CD4-positive, alpha-beta T cell treated with Interleukin-1 beta for 1 hour (primary cell): ENCODE measurements at regions not wholly inside any gene's neighbourhood (a gene's known extent, or its start where the extent isn't known, plus 50 kb on each side); places are given as distances from the start of the nearest gene placed in this dataset.

Source experiments
- DNase-seq, 2 donors: peaks; one replicate each; pipeline ENCODE4 v3.0.0-alpha.2; 2020 to 2022

GRCh38 chr4:23390246-23390645 is 499.6 kb downstream of the PPARGC1A start:
- no peak for DNase-seq

- no peak for DNase-seq
These were observed 501.0 kb downstream of the PPARGC1A start for GRCh38 chr4:23388699-23389395.

GRCh38 chr4:23388255-23388654 is 501.6 kb downstream of the PPARGC1A start:
- DNase-seq, result no peak

GRCh38 chr4:23384741-23385140 is 505.1 kb downstream of the PPARGC1A start:
- DNase-seq, result no peak

GRCh38 chr4:23382879-23383278 is 507.0 kb downstream of the PPARGC1A start:
- DNase-seq, result no peak

GRCh38 chr4:23374259-23374658 is 515.6 kb downstream of the PPARGC1A start:
- no peak for DNase-seq

GRCh38 chr4:23373261-23373660 is 516.6 kb downstream of the PPARGC1A start:
- no peak for DNase-seq

GRCh38 chr4:23371533-23371932 is 518.3 kb downstream of the PPARGC1A start:
- DNase-seq, result no peak

GRCh38 chr4:23369331-23369730 is 520.5 kb downstream of the PPARGC1A start:
- DNase-seq, result no peak

GRCh38 chr4:23368081-23368697 is 521.7 kb downstream of the PPARGC1A start:
- DNase-seq, result no peak

- no peak for DNase-seq
These were observed 523.3 kb downstream of the PPARGC1A start for GRCh38 chr4:23366557-23366906.

GRCh38 chr4:23365871-23366556 is 523.8 kb downstream of the PPARGC1A start:
- DNase-seq, result no peak

GRCh38 chr4:23365086-23365485 is 524.8 kb downstream of the PPARGC1A start:
- DNase-seq, result no peak

GRCh38 chr4:23364167-23364566 is 525.7 kb downstream of the PPARGC1A start:
- no peak for DNase-seq

GRCh38 chr4:23361453-23361852 is 528.4 kb downstream of the PPARGC1A start:
- DNase-seq, result no peak

- no peak for DNase-seq
These were observed 529.1 kb downstream of the PPARGC1A start for GRCh38 chr4:23360718-23361117.

- no peak for DNase-seq
These were observed 534.6 kb downstream of the PPARGC1A start for GRCh38 chr4:23355258-23355657.

- no peak for DNase-seq
These were observed 536.6 kb downstream of the PPARGC1A start for GRCh38 chr4:23353200-23353599.

- no peak for DNase-seq
These were observed 540.9 kb downstream of the PPARGC1A start for GRCh38 chr4:23348789-23349498.

GRCh38 chr4:23337292-23337691 is 552.6 kb downstream of the PPARGC1A start:
- DNase-seq, result no peak

- DNase-seq, result peak; percentile 28 to 57
These were observed 555.6 kb downstream of the PPARGC1A start for GRCh38 chr4:23333946-23334878.

- DNase-seq, result peak in 1 of 2 donors; percentile 39
These were observed 556.3 kb downstream of the PPARGC1A start for GRCh38 chr4:23333556-23333945.
